Astrocyte of the cerebellum (primary cell): ENCODE measurements at regions not wholly inside any gene's neighbourhood (a gene's known extent, or its start where the extent isn't known, plus 50 kb on each side); places are given as distances from the start of the nearest gene placed in this dataset.
A peak's percentile ranks its signal among the peaks of the same experiment; 100 is the strongest.

Experiments
- DNase-seq: peaks from one replicate; pipeline ENCODE4 v3.0.0-alpha.2; 2011; ENCODE audit warnings: low read depth
- H3K4me3 ChIP-seq: 2 replicates; pipeline ENCODE4 v1.5.1; 2011; ENCODE audit warnings: mild to moderate bottlenecking, low read depth, low read length, moderate library complexity
- CTCF ChIP-seq: IDR thresholded peaks from 2 replicates; pipeline ENCODE4 v1.5.1; 2012; ENCODE audit warnings: low read length, low read depth, moderate library complexity, mild to moderate bottlenecking; ENCODE audit errors: missing control alignments
- in situ Hi-C: cut with HindIII; loops from 2 replicates; pipeline ENCODE4 v1.10.0; 2017; ENCODE audit warnings: low sequenced_read_pairs

GRCh38 chr12:77710209-77710608 is 120.5 kb upstream of the NAV3 start:
- in situ Hi-C loops: no loop called here
- DNase-seq: no peak
- H3K4me3 ChIP-seq: no peak overlapping the region
- no peak for TF ChIP-seq CTCF

GRCh38 chr12:77697126-77697525 is 133.6 kb upstream of the NAV3 start:
- DNase-seq: no peak
- H3K4me3 ChIP-seq: no peak overlapping the region
- in situ Hi-C loops: loop anchor here (25.0 kb wide), 2 partner anchors 535 to 635 kb away; partner anchors contain the start of gene E2F7
- no peak for TF ChIP-seq CTCF

GRCh38 chr12:77696183-77696582 is 134.5 kb upstream of the NAV3 start:
- no peak overlapping the region for H3K4me3 ChIP-seq
- no peak for TF ChIP-seq CTCF
- in situ Hi-C loops: loop anchor here (25.0 kb wide), 2 partner anchors 534 to 634 kb away; partner anchors contain the start of gene E2F7
- DNase-seq: no peak

- in situ Hi-C loops: loop anchor here (25.0 kb wide), 2 partner anchors 527 to 627 kb away; partner anchors contain the start of gene E2F7
These were observed 141.1 kb upstream of the NAV3 start for GRCh38 chr12:77689510-77690086.

GRCh38 chr12:77687321-77687720 is 143.4 kb upstream of the NAV3 start:
- in situ Hi-C loops: loop anchor here (25.0 kb wide), 2 partner anchors 525 to 625 kb away; partner anchors contain the start of gene E2F7

More at GRCh38 chr12:77689510-77690086, 141.1 kb upstream of the NAV3 start:
- DNase-seq: no peak
- no peak overlapping the region for H3K4me3 ChIP-seq
- no peak for TF ChIP-seq CTCF

GRCh38 chr12:77686760-77687159 is 143.9 kb upstream of the NAV3 start:
- in situ Hi-C loops: loop anchor here (25.0 kb wide), 2 partner anchors 524 to 624 kb away; partner anchors contain the start of gene E2F7
- no peak overlapping the region for H3K4me3 ChIP-seq
- peak; percentile 24 for DNase-seq
- peak; percentile 43 for TF ChIP-seq CTCF

More at GRCh38 chr12:77687321-77687720, 143.4 kb upstream of the NAV3 start:
- no peak for TF ChIP-seq CTCF
- H3K4me3 ChIP-seq: no peak overlapping the region
- no peak for DNase-seq
